ENCODE measurements at regions not wholly inside any gene's neighbourhood (a gene's known extent, or its start where the extent isn't known, plus 50 kb on each side); places are given as distances from the start of the nearest gene placed in this dataset.

DNA sequence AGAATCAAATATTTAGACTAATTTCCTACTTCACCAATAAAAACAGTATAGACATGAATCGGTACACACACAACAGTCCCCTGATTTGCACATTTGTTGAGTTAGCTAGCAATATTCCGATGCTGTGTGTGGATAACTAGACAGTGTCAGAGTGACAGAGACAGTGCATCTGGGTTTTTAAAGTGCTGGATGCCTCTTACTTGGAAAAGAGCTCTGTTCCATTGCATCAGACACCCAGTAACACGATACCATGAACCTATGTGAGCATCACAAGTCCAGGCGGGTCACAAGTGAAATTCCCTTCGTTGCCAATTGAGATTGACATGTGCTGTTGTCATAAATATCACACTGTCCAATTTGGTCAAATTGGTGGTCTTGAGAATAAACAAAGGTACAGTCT is 82.0 kb upstream of the ESRRG start:
- FAIRE-seq: no peak

DNA sequence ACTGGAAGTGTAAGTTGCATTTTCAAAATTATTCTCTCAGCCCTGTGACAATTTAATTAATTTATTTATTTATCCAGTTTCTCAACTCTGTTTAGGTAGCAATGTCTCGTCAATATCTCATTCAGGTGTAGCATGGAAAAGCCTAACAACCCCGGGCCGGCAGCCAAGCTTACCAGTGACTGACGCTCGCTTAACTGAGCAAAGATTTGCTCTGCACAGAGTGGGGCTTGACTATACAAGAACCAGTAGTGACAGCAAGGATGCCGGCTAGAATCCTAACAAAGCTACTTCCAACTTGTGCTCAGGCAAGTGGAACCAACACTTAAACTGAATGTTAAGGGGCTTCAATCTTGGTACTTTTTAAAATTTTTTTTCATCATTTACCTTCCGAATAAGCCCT is 80.9 kb upstream of the ESRRG start:
- no peak for FAIRE-seq

DNA sequence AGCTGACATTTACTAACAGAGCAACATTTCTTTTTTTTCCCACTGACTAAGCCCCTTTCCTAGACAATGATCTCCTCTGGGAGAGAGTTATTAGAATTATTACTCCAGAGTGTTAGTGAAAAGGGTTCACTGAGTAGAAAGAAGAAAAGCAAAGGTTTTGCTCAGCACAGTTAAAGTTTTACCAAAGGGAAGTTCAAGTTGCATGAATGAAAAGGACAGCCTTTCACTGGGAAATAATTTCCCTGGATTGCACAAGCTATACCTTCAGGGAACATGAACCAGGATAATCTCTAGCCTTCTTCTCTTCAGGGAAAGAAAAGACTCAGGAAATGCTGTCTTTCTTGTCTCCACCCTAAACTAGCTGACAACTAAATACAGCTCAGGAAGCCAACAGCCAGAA is 71.4 kb upstream of the ESRRG start:
- no peak for FAIRE-seq

DNA sequence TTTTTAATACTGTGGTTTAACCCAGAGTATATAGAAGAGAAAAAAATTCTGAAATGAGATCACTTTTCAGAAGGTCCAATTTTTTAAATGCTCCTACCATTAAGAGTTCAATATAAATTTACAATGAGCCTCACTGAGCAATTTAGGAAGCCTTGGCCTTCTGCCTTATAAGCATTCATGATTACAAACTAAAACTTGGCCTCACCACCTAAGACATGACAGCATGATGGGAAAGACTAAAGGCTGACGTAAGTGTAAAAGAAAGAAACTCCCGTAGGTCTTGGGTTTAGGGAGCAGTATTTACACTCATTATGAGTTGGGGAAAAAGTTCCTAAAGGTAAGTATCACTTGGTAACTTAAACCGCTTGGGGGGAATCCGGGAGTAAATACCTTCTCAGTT is 70.7 kb upstream of the ESRRG start:
- no peak for FAIRE-seq

DNA sequence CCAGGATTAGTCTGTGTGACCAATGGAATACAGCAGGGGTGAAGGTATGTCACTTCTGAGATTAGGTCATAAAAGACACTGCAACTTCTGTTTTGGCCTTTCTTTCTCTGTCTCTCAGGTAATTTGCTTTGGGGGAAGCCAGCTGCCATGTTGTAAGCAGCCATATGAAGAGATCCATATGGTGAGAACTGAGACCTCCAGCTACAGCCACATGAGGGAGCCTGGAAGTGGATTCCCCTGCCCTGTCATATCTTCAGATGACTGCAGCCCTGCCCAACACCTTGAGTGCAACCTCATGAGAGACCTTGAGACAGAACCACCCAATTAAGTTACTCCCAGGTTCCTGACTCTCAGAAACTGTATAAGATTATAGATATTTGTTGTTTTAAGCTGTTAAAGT is 70.1 kb upstream of the ESRRG start:
- FAIRE-seq: no peak

DNA sequence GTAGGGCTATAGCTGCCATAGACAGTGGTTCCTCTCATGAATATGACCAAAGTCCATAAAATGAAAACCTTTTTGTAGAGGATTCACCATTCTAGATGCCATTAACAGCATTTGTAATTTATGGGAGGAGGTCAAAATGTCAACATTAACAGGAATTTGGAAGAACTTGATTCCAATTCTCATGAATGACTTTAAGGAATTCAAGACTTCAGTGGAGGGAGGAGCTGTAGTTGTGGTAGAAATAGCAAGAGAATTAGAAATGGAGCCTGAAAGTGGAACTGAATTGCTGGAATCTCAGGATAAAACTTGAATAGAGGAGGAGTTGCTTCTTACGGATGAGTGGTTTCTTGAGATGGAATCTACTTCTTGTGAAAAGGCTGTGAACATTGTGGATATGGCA is 65.4 kb upstream of the ESRRG start:
- FAIRE-seq: no peak

DNA sequence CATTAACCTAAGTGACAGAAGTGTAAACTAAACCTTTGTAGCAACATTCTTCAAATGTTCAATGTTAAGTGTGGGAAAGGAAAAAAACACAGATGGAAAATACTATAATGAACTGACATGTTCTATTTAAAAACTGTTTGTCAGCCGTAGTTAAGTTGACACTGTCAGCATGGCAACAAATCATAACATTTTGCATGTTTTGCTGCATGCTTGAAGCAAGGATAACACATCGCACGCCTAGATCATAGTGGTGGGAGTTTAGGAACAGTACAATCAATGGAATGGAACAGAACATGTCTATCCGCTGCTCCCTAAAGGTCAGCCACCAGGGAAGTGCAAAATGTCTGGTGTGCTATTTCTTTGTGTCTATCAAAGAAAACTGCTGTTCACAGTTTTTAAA is 62.5 kb upstream of the ESRRG start:
- FAIRE-seq: no peak

DNA sequence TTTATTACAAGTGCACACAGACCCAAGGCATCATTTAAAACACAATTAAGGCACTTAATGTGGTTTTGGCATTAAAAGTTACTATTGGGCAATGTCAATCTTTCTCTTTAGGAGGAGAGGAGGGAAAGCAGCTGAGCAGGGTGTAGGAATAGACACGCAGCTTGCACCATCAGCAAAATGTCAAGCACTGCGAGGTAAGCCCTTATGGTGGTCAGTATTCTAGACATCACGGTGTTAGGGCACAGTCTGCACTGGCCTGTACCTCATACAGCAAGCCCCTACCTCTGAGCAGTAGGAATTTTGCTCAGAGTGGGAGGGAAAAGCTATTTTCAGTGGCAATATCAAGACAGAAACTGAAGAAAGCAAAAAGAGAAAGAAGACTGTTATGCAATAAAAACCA is 62.0 kb upstream of the ESRRG start:
- FAIRE-seq: no peak

DNA sequence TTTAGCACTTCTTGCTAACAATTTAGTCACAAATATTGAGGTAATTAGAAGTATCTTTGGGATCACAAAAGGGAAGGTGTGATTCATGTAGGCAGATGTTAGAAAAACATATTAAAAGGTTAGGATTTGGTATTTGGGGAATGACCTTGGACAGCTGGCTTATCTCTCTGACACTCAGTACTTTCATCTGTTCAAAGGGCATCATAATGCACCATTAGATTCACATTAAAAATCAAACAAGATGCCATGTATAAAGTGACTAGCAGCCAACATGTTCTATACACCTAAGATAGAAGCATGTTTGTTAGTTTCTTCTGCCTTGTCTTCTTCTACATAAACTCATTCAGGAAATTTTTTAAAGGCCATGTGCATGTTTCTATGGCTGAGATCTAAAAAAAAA is 56.5 kb upstream of the ESRRG start:
- FAIRE-seq: no peak

DNA sequence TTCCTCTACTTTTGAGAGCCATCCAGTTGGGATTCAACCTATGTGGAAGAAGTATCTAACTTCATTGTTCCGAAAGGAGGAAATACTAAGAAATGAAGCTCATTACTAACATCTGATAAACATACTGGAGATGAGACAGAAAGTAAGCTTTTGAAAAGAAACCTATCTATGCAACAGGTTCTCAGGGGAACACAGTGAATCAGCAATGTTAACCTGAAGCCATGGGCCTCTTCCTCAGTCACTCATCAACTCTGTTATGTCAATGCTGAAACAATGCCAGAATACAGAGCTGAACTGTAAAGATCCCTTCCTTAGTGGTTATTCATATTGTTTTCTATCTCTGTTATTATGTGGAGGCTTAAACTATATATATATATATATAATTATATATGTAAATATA is 55.5 kb upstream of the ESRRG start:
- no peak for FAIRE-seq

DNA sequence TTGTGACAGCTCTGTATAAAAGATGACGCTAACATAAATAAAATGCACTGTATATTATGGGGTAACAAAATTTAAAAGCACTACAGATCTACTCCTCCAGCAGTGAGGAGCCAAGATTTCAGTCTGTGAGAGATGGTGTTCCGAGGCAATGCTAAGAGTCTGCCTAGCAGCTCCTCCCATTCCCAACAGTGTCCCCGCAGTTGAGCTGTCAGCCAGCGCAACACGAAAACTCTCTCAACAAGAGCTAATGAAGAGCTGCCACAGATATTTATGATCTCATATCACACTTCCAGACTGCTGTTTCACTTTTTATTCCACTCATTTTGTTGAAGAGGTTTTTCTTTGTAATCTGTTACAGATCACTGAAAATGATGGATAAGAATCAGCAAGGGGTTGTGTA is 53.9 kb upstream of the ESRRG start:
- FAIRE-seq: no peak
